ENCODE measurements at regions not wholly inside any gene's neighbourhood (a gene's known extent, or its start where the extent isn't known, plus 50 kb on each side); places are given as distances from the start of the nearest gene placed in this dataset.
"Not testable (repeated sequence)": the region's sequence is repeated elsewhere in the genome, so short reads cannot be mapped to it uniquely, and the experiment has no call there.

- Mint-ChIP-seq H3K9me3 (no peaks in the 10 kb centered on the region), H3K27me3 (peaks cover 50% of the 10 kb centered on the region), H3K4me3 (no peak overlapping the region), H3K36me3 (ENCODE audit: low read depth) (no peaks in the 10 kb centered on the region), H3K27ac (no peak overlapping the region), H3K4me1 (ENCODE audit: low read depth) (no peaks in the 10 kb centered on the region)
- H3K36me3 ChIP-seq (ENCODE audit: insufficient read depth, low read length) = no peaks in the 10 kb centered on the region
- ChIA-PET POLR2A (no interaction called here), CTCF (no interaction called here)
- H3K27ac ChIP-seq (ENCODE audit: low read depth in 1 of 2, low read length in 2 of 2) = no peak overlapping the region
- DNase-seq (no peak), ATAC-seq (ENCODE audit: poor library complexity) (no peak)
- H3K27me3 ChIP-seq (ENCODE audit: control insufficient read depth in 1 of 2, insufficient read depth in 2 of 2, low read length in 2 of 2) = peaks cover 21 to 36% of the 10 kb centered on the region in 2 experiments
- intact Hi-C loops (cut with DNase I, micrococcal nuclease) = no loop called here
- TF ChIP-seq, protein P1, sequence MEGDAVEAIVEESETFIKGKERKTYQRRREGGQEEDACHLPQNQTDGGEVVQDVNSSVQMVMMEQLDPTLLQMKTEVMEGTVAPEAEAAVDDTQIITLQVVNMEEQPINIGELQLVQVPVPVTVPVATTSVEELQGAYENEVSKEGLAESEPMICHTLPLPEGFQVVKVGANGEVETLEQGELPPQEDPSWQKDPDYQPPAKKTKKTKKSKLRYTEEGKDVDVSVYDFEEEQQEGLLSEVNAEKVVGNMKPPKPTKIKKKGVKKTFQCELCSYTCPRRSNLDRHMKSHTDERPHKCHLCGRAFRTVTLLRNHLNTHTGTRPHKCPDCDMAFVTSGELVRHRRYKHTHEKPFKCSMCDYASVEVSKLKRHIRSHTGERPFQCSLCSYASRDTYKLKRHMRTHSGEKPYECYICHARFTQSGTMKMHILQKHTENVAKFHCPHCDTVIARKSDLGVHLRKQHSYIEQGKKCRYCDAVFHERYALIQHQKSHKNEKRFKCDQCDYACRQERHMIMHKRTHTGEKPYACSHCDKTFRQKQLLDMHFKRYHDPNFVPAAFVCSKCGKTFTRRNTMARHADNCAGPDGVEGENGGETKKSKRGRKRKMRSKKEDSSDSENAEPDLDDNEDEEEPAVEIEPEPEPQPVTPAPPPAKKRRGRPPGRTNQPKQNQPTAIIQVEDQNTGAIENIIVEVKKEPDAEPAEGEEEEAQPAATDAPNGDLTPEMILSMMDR (IDR thresholded peaks at IDR 0.05) = no peak
- no peaks in the 10 kb centered on the region for H3K4me1 ChIP-seq (ENCODE audit: insufficient read depth, low read length)
- H3K4me3 ChIP-seq (ENCODE audit: low read length) = no peak overlapping the region
- H3K9me3 ChIP-seq (ENCODE audit: control insufficient read depth in 1 of 2, insufficient read depth in 1 of 2, low read length in 2 of 2) = peaks cover 4 to 7% of the 10 kb centered on the region in 2 experiments
Measured at GRCh38 chr1:157312082-157312812, 174.1 kb upstream of the ETV3 start.

DNA sequence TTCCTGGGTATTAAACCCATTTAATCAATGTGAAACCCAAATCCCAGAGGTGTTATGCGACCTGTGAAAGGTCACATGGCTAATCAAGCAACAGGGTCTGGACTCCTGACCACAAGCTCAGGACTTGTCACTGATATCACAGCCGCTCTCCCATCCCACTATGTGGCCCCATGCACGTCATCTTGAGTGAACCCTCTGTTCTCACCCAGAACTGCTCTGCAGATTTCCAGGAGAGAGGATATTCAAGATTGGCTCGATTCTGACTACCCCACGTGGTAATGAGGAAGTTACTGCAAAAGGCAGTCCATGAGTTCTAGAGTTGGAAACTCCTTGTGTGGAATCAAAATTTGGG, 173.5 kb upstream of the ETV3 start:
- Histone ChIP-seq H3K36me3 (ENCODE audit: insufficient read depth, low read length) (no peaks in the 10 kb centered on the region), H3K27me3 (ENCODE audit: control insufficient read depth in 1 of 2, insufficient read depth in 2 of 2, low read length in 2 of 2) (peaks cover 21 to 39% of the 10 kb centered on the region in 2 experiments), H3K4me1 (ENCODE audit: insufficient read depth, low read length) (no peaks in the 10 kb centered on the region), H3K9me3 (ENCODE audit: control insufficient read depth in 1 of 2, insufficient read depth in 1 of 2, low read length in 2 of 2) (peaks cover 2 to 4% of the 10 kb centered on the region in 2 experiments), H3K4me3 (ENCODE audit: low read length) (no peak overlapping the region), H3K27ac (ENCODE audit: low read depth in 1 of 2, low read length in 2 of 2) (no peak overlapping the region)
- CTCF ChIA-PET = no interaction called here
- Mint-ChIP-seq H3K27me3 (peaks cover 50% of the 10 kb centered on the region), H3K9me3 (no peaks in the 10 kb centered on the region), H3K4me3 (no peak overlapping the region), H3K36me3 (ENCODE audit: low read depth) (no peaks in the 10 kb centered on the region), H3K4me1 (ENCODE audit: low read depth) (no peaks in the 10 kb centered on the region), H3K27ac (no peak overlapping the region)
- DNase-seq (no peak), ATAC-seq (ENCODE audit: poor library complexity) (no peak)
- POLR2A ChIA-PET = no interaction called here
- intact Hi-C loops (cut with DNase I, micrococcal nuclease) = no loop called here
- TF ChIP-seq, protein P1 (IDR thresholded peaks at IDR 0.05) = no peak

DNA sequence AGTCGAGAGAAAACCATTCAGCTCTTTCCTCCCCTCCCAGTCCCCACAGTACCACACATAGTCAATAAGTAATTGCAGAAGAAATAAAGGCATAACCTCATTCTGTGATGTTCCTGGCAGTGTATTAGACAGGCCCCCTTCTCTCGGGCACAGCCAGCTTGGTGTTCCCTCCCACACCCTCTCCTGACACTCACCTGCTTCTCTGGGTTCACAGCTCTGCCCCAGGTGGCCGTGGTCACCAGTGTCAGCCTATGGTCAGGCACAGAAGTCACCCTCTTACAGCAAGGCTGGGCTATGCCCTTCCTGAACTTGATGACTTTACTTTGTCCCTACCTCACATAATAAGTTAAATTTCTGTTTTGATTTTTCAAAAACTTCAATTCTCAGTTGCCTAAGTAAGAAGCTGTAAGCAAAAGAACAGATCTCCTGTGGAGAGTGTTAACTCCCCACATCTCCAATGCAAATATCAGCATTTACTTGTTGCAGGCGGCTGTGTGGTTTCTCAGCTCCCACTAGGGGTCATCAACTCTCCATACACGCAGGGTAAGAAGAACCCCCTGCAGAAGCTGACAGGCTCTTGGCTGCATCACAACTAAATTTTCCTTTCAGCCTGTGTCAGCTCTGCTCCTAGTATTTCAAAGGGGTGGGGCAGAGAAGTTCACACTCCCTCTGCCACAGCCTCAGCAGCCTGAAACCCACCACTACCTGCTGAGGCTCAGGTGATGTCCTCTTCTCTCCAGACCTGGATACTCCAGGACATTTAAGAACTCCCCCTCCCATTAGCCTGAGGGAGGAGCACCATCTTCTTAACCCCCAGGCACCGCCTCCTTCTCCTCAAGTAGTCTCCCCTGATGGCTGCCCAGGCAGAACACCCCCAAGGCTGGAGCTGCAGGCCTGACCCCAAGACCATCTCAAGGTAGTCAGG, 172.9 kb upstream of the ETV3 start:
- H3K4me1 Mint-ChIP-seq (ENCODE audit: low read depth); POLR2A ChIA-PET; H3K27ac ChIP-seq (ENCODE audit: low read depth in 1 of 2, low read length in 2 of 2); H3K4me3 ChIP-seq (ENCODE audit: low read length); ATAC-seq (ENCODE audit: poor library complexity); H3K4me3 Mint-ChIP-seq; H3K36me3 Mint-ChIP-seq (ENCODE audit: low read depth); H3K9me3 Mint-ChIP-seq; intact Hi-C loops (cut with DNase I, micrococcal nuclease); CTCF ChIA-PET; H3K27ac Mint-ChIP-seq; DNase-seq; H3K9me3 ChIP-seq (ENCODE audit: control insufficient read depth in 1 of 2, insufficient read depth in 1 of 2, low read length in 2 of 2); H3K4me1 ChIP-seq (ENCODE audit: insufficient read depth, low read length); H3K36me3 ChIP-seq (ENCODE audit: insufficient read depth, low read length): not testable (repeated sequence)
- H3K27me3 Mint-ChIP-seq = peaks cover 50% of the 10 kb centered on the region
- peaks cover 21 to 40% of the 10 kb centered on the region in 2 experiments for H3K27me3 ChIP-seq (ENCODE audit: control insufficient read depth in 1 of 2, insufficient read depth in 2 of 2, low read length in 2 of 2)
